Frontal cortex (tissue), 3 donors: ENCODE measurements at regions not wholly inside any gene's neighbourhood (a gene's known extent, or its start where the extent isn't known, plus 50 kb on each side); places are given as distances from the start of the nearest gene placed in this dataset.

ENCODE experiments used
- DNase-seq, 2 donors: peaks; one replicate each; pipeline ENCODE4 v3.0.0; 2012; ENCODE audit warnings: low spot score in 2 of 2
- FAIRE-seq: peaks from 2 replicates; lab custom pipeline; 2012; peaks lifted over from hg19 to GRCh38; lab: Jason Lieb, UNC
- donor health status: control.
- donor health status: control.
- donor health status: control.

DNA sequence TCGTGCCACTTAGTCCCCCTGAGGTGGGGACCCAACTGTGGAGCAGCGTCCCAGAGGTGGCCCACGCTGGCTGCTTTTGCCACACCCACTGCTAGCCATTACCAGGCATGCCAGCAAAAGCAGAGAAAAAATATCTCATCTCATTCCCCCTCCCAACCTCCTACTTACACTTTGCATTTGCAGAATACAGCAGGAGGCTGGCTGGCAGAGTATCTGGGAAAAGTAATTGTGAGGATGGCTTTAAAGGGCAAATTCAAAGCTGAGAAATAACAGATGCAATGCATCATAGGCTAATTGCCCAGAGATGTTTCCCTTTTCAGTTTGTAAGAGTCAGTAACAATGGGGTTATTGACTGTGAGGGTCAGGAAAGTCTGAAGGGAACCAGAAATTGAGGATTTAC lies 438.1 kb upstream of the DSEL start:
- no peak for FAIRE-seq

DNA sequence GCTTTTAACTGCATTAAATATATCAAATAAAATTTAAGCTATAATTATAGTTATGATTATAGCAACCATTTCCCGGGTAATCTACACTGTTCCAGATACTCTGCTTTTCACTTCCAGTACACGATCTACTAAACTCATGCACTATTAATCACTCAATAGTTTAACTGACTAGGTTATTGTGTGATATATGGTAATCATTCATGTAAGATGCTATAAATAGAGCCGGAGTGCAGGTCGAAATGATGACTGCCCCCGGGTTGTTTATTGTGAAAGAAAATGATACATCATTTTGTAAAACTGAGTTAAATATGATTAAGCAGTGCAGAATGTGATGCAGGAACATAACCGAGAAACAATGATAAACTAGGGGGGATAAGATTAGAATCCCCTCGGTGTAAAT lies 434.6 kb upstream of the DSEL start:
- DNase-seq = no peak
- FAIRE-seq = no peak

More for the DNA sequence above, 438.1 kb upstream of the DSEL start:
- DNase-seq = no peak

DNA sequence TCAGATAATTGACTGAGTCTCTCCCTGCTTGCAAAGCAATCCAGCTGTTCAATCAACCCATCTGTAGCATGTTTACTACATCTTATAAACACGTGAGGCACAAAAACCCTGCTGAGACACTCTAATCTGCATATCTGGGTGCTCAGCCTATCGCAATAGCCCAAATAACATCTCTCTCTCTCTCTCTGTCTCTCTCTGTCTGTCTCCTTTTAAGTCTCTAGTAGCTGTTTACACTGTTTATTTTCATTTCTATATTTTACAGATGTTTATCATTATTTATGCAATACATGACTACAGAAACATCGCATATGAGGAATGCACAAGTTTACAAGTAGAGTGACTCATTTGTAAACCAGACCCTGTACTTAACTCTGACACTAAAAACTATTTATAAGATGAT lies 422.1 kb upstream of the DSEL start:
- DNase-seq = no peak
- FAIRE-seq = no peak

DNA sequence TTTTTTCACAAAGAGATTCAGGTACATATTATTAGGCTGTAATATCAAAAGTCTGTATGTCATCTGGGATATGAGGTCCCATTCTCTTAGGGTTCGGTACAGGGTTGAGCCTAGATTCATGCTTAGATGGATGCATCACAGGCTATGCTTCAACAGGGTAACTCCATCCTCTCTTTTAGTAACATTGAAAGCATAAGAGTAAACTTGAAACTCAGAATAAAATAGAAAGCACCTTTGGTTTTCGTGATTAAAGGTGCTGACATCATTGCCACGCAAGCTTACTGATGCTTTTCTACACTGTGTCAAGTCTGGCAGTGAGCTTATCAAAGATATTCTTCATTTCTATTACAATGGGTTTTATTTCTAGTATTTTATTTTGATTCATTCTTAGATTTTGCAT lies 419.1 kb upstream of the DSEL start:
- no peak for DNase-seq
- FAIRE-seq = no peak

DNA sequence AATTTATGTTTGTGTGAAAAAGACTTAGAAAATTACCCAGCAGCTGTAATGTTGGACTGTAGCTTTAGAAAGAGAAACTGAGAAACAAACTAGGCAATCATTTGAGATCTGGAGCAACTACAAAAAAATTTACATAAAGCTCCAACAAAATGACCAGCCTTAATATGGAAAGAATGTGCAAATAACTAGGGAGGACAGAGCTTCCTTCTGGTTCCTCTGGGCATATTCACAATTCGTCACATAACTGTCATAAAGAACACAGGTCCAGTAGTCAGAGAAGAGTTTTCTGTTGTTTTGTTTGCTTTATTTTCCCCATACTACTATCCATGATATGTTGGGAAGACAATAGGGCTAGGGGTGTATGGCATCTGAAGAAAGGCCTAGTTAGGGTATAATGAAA lies 416.8 kb upstream of the DSEL start:
- no peak for DNase-seq
- FAIRE-seq = no peak

DNA sequence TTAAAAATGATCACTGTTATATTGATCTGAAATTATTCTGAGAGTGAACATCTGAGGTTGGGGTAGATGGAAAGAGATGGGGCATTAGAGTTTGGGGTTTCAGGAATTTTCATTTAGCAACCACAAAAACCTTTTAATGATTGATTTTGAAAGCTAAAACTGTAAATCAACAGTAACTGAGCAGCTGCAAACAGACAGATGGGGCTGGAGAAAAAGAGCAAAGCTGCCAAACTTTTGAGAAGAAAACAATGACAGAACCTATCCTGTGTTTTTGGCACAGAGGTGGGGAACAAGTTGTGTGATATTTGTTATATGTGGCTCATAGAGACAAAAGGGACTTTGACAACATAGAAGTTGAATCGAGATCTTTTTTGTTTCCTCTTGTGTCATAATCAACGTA lies 415.8 kb upstream of the DSEL start:
- FAIRE-seq (no peak), DNase-seq (no peak)

DNA sequence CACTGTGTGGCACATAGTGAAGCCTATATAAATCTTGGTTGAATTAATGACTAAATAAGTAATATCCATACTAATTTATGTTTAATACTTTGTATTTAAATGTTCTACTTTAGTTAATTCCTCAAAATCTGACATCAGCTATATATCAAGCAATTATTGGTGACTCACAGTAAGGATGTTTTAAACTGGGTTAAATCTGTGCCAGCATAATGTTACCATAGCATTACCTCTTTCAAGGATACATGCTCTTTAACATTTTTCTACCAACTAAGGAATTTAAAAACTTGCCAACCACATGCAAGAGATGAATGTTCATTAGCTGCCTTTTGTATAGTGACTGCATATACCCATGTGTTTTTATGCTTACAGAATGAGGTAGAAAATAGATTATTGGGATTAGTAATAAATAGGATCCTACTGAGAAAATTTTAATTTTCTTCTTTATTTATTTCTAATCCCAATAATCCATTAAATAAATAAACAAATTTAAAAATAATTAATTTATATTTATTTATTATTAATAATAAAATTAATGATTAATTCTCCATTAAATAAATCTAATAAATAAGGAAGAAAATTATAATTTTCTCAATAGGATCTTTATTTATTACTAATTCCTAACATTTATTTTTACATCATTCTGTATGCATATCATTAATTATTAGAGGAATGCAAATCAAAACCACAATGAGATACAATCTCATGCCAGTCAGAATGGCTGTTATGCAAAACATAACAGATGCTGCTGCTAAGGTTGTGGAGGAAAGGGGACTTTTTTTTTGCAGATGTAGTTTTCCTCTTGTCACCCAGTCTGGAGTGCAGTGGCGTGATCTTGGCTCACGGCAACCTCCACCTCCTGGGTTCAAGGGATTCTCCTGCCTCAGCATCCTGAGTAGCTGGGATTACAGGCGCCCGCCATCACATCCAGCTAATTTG lies 410.7 kb upstream of the DSEL start:
- peak; percentile 94 for FAIRE-seq
- DNase-seq = no peak

DNA sequence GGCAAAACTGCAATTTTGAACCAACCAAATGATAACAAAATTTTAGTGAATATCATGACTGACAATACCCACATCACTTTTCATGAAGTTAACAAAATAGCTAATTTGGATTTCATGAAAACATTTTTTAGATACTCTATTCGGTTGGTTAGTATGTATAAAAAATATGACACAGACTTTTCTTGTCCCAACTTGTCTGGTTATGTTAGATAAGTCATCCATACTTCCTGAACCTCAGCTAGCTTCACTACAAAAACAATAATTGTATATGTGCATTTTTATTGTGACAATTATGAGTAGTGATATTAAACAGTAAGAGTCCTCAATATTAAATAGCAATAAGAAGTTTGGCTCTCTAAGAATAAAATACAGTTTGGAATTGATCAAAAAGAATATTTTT lies 408.1 kb upstream of the DSEL start:
- no peak for FAIRE-seq
- DNase-seq = no peak

DNA sequence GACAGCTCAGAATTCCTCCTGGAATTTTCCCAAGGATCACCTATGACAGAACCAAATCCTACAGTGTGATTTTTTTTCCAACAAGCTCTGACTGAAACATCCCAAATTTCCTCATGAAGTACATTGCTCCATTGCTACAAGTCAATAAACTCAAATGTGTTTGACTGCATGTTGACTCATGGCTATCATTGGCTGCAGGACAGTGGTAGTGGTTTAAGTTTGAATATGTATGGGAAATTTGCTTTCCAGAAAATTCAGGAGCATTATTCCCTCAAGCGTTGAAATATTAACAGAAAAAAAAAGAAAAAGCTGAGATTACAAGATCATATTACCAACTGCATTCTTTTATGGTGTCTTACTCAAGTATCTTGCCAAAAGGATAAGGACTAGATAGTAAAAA lies 402.8 kb upstream of the DSEL start:
- FAIRE-seq (no peak), DNase-seq (no peak)

DNA sequence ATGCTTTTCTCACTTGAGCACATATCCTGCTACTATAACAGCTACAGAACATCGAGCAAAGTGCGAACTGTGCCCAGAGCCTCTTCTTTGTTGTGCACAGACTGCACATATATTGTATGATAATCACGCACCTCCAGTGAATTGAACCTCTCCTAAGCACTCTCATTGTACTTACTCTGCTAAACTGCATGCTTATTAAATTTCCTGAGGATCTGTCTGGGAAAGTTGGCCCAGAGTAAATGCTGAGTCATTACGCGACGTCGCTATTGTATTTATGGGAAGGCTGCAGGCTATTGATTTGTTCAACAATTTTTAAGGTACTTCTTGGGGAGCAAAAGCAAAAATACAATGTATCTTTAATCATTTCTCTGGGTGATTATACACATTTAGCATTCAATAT lies 399.6 kb upstream of the DSEL start:
- FAIRE-seq (no peak), DNase-seq (no peak)

DNA sequence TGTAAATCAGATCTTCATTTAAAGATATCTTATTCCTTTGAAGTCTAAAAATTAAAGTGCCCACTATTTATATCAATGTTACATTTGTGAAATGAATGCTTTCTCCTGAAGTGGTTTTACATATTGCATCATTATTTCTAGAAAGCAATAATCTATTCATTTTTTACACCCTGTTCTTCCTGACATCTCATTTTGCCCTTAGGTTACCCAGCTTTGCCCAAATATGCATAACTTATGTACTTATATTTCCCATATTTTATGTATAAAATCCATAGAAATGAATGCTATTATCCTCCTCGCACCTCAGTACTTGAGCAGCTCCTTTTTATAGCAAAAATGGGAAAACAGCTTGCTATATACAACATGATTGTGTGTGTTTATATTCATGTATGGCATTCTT lies 396.5 kb upstream of the DSEL start:
- no peak for FAIRE-seq
- no peak for DNase-seq

DNA sequence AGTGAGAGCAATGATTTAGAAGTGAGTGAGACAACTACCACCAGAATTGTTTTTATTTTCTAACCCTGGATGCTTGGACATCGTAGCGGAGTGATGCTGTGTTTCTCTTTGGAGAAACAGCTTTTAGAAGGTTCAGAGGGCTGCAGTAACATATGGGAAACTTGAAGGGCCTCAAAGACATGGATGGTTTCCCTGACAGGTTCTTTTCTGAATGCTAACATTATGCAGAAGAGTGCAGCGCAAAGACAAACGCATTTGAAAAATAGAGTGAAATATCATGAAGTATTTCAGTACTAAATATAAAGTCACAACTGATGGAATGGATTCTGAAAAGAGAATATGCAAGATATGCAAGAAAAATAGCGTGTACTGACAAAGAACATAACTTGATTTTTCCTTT lies 385.1 kb upstream of the DSEL start:
- no peak for DNase-seq
- FAIRE-seq = no peak

DNA sequence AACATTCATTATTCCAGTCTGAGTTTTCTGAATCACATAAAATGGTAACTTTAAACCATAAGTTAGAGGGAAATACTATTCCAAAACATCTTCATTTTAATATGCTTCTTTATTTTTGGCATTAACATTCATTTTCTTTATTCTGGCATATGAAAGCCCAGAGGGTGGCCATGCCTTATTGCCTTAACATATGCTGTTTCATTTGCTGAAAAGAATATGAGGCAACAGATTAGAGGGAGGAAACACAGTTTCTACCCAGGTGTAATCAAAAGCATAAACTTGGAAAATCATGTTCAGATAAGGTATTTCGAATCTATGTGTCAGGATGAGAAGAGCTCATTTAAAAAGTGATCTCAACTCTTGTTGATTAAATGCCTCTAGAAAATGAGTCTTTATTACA lies 379.9 kb upstream of the DSEL start:
- no peak for DNase-seq

DNA sequence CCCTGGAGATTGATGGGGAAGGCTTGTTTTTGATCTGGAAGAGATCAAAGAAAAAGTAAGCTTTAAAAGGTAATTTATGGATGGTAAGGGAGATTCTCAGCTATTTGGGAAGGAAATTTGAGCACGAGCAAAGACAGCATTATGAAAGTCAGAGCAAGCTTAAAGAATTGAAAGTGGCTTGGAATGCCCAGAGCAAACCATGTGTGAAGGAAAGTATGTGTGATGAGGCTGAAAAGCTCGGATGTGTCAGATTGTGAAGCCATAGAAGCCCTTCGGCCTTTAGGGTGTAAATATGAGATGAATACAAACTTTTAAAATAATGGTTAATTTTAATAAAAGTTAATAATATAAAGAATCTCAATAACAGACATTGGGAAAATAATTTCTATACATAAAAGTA lies 377.4 kb upstream of the DSEL start:
- FAIRE-seq (no peak), DNase-seq (no peak)

More for the DNA sequence above, 379.9 kb upstream of the DSEL start:
- FAIRE-seq = no peak

DNA sequence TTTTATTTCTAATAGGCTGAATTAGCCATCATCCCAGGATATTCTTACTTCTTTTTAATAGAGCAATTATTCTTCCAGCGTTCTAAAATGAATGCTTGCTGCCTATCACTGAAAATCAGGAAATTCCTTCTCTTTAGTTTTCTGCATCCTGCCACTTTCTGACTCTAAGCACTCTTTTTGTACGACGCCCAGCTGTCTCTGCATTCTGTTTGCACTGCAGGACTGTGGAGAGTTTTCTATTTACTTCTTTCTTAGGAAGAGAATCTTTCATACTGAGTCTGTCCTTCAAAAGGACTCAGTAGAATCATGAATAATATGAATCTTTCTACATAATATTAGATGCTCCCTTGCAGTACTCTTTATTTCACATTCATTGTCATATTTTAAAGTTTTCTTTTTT lies 360.4 kb upstream of the DSEL start:
- FAIRE-seq = no peak

DNA sequence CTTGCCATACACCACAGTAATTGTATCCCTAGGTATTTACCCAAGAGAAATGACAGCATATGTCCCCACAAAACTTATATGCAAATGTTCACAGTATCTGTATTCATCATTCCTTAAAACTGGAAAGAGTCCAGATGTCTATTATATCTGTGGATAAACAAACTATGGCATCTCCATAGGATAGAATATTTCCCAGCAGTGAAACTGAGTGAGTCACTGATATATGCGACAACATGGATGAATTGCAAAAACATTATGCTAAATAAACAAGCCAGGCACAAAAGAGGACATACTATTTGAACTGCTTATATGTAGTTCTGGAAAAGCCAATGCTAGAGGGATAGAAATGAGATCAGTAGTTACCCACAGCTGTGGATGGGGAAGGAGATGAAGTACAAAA lies 359.4 kb upstream of the DSEL start:
- DNase-seq (no peak), FAIRE-seq (no peak)

More for the DNA sequence above, 360.4 kb upstream of the DSEL start:
- no peak for DNase-seq

DNA sequence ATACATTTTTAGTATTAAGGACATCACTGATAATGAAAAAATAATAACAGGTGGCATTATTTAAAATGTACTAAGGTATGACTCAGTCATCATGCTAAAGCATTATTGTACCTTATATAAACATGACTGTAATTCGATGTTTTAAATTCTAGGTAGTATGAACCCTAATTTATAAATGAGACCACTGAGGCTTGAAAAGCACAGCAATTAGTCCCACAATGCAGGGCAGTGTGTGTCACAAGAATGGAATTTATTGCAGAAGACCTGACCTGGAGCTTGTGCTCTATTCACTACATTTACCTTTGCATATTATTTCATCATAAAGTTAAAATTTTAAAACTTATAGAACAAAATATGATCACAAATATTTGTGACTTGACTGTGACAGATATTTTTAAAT lies 358.5 kb upstream of the DSEL start:
- FAIRE-seq = no peak
- no peak for DNase-seq

DNA sequence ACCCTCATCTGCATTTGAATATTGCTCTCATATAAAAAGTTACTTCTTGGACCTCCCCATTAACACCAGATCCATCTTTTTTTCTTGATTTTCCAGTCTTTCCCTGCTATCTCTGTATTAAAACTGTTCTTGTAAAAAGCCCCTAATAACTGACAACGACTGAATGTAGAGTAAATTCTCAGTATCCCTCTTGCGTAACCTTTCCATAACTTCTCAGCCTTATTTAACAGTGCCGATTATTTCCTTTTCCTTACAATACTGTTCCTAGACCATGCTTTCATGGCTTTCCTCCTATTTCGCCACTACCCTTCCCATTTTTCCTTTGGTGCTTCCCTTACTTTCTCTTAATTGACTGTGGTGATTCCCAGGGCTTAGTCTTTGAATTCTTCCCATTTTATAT lies 348.9 kb upstream of the DSEL start:
- DNase-seq (no peak), FAIRE-seq (no peak)

DNA sequence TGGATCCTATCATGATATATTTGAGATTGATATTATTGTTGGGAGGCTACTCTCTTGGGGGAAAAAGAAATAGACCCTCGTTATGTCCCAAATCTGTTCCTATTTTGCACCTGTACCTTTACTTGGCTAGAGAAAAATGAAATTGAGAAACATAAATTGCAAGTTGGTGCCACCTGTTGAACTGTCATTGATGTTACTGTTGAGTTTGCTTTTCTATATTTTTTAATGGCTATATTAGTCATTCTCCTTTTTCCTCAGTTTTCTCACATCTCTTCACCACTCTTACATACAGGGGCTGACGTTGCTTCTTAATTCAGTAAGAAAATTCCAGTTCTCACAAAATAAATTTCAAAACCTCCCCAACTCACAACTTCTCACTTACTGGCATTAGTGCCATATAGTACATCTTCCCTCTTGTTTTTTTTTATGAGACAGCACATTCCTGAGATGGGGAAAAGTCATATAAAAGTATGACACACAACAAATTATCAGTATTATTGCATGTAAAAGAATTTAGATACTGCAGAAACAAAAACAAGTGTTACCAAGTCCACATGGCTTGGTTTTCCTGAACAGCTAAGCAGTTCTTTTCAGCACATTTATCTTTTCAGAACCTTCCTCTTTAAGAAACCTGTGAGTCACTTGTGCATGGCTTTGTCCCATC lies 348.3 kb upstream of the DSEL start:
- DNase-seq = no peak
- no peak for FAIRE-seq

DNA sequence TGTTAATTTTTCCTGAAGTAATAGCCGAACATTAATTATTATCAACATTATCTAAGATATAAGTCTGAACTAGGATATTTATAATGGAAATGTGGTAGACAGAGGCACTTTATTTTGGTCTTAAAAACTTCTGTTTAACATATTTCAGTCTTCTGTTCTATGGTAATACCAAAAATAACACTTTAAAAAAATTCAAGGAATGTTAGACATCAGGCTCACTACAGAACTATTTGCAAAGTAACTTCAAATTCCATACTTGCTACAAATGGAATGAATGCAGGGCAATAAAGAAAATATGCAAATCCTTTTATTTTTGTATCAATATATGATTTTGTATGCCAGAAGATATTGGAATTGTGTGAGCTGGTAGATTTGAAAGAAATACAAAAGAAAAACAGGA lies 345.5 kb upstream of the DSEL start:
- DNase-seq (no peak), FAIRE-seq (no peak)

DNA sequence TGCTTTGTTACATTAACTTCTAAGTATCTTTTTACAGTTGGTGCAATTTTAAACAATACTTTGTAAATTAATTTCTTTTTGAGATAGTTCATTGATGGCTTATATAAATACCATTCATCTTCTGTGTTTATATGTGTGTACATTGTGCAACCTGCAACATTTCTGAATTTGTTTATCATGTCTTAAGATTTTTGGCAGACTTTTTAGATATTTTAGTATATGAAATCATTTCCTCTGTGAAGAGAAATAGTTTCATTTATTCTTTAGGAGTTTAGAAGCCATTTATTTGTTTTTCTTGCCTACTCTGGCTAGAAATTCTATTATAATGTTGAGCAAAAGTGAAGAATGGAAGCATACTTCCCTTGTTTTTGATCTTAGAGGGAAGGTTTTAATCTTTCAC lies 337.8 kb upstream of the DSEL start:
- no peak for DNase-seq
- FAIRE-seq = no peak
